ENCODE measurements at regions not wholly inside any gene's neighbourhood (a gene's known extent, or its start where the extent isn't known, plus 50 kb on each side); places are given as distances from the start of the nearest gene placed in this dataset.

DNA sequence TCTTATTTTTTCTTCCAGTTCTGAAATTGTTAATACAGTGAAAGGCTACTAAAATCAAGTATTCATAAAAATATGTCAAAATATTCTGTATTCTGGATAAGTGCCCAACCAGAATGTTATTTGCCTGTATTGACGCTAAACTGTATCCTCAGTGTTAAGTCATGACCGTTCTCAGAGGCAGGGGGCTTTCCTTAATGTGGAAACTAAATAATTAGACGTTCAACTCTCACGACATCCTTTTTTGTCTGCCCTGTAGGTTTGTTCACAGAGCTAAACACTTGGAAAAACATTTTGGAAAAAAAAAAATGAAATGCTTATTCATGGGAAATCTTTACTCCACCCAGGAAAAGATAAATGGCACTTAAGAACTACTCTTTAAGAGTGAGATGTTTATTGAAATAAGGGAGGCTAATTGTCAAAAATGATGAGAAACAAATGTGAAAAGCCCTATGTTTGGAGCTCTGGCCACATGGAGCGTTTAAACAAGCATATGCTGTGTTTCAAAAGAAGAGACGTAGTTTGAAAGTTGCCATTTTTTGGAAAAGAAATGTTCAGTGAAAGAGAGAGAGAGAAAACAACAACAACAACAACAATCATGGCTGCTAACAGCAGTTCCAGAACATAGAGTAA, 453.1 kb upstream of the MARCKS start:
- TF ChIP-seq SIN3A (IDR thresholded peaks at IDR 0.05; ENCODE audit: borderline replicate concordance, insufficient read depth, low read length) (no peak), FOXP2 (optimal IDR thresholded peaks at IDR 0.05; ENCODE audit: borderline replicate concordance, extremely low read depth, extremely low read length, insufficient read depth) (no peak), POLR2AphosphoS5 (IDR thresholded peaks at IDR 0.05; ENCODE audit: low read depth, low read length) (no peak), TAF1 (IDR thresholded peaks at IDR 0.05; ENCODE audit: borderline replicate concordance, insufficient read depth, low read length) (no peak)
- TF ChIP-seq, protein P1, sequence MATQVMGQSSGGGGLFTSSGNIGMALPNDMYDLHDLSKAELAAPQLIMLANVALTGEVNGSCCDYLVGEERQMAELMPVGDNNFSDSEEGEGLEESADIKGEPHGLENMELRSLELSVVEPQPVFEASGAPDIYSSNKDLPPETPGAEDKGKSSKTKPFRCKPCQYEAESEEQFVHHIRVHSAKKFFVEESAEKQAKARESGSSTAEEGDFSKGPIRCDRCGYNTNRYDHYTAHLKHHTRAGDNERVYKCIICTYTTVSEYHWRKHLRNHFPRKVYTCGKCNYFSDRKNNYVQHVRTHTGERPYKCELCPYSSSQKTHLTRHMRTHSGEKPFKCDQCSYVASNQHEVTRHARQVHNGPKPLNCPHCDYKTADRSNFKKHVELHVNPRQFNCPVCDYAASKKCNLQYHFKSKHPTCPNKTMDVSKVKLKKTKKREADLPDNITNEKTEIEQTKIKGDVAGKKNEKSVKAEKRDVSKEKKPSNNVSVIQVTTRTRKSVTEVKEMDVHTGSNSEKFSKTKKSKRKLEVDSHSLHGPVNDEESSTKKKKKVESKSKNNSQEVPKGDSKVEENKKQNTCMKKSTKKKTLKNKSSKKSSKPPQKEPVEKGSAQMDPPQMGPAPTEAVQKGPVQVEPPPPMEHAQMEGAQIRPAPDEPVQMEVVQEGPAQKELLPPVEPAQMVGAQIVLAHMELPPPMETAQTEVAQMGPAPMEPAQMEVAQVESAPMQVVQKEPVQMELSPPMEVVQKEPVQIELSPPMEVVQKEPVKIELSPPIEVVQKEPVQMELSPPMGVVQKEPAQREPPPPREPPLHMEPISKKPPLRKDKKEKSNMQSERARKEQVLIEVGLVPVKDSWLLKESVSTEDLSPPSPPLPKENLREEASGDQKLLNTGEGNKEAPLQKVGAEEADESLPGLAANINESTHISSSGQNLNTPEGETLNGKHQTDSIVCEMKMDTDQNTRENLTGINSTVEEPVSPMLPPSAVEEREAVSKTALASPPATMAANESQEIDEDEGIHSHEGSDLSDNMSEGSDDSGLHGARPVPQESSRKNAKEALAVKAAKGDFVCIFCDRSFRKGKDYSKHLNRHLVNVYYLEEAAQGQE (IDR thresholded peaks at IDR 0.05; ENCODE audit: insufficient read depth in 1 of 2, low read depth in 2 of 2, low read length in 2 of 2) = no peak

DNA sequence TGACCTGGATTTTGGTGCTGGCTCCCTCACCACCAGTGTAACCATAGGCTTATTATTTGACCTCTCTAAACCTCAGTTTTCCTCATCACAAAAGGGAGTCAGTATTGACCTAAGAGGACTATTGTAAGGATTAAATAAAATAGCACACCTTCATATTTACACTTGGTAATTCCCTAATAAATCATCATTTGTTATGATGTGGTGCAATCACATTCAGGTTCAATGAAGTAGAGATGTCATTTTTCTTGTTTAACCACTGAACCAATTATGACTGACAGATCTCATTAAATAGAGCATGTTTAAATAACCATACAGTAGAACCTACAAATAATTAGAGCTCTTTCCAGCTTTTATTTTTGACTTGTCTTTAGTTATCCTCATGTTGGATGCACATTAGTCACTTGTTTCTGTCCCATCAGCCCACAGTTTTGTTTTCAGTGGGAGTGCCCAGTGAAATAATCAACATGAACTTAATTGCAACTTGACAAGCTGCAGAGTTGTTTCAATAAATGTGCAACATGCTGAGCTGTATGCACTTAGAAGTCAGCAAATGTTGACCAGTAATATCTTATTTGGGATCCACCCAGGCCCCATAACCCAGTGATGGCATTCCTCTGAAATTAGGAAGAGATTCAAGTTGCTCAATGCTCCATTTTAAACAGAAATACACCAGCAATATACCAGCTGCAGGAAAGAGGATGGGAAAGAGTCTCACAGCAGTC, 451.7 kb upstream of the MARCKS start:
- TF ChIP-seq, protein P1 (IDR thresholded peaks at IDR 0.05; ENCODE audit: insufficient read depth in 1 of 2, low read depth in 2 of 2, low read length in 2 of 2) = no peak
- no peak for TF ChIP-seq FOXP2 (optimal IDR thresholded peaks at IDR 0.05; ENCODE audit: borderline replicate concordance, extremely low read depth, extremely low read length, insufficient read depth)
- no peak for TF ChIP-seq TAF1 (IDR thresholded peaks at IDR 0.05; ENCODE audit: borderline replicate concordance, insufficient read depth, low read length)
- TF ChIP-seq POLR2AphosphoS5 (IDR thresholded peaks at IDR 0.05; ENCODE audit: low read depth, low read length) = no peak
- no peak for TF ChIP-seq SIN3A (IDR thresholded peaks at IDR 0.05; ENCODE audit: borderline replicate concordance, insufficient read depth, low read length)

- TF ChIP-seq FOXP2 (optimal IDR thresholded peaks at IDR 0.05; ENCODE audit: borderline replicate concordance, extremely low read depth, extremely low read length, insufficient read depth) = no peak
- TF ChIP-seq, protein P1 (IDR thresholded peaks at IDR 0.05; ENCODE audit: insufficient read depth in 1 of 2, low read depth in 2 of 2, low read length in 2 of 2) = no peak
- no peak for TF ChIP-seq SIN3A (IDR thresholded peaks at IDR 0.05; ENCODE audit: borderline replicate concordance, insufficient read depth, low read length)
- no peak for TF ChIP-seq TAF1 (IDR thresholded peaks at IDR 0.05; ENCODE audit: borderline replicate concordance, insufficient read depth, low read length)
Observed at GRCh38 chr6:113406048-113406695, 451.0 kb upstream of the MARCKS start.

DNA sequence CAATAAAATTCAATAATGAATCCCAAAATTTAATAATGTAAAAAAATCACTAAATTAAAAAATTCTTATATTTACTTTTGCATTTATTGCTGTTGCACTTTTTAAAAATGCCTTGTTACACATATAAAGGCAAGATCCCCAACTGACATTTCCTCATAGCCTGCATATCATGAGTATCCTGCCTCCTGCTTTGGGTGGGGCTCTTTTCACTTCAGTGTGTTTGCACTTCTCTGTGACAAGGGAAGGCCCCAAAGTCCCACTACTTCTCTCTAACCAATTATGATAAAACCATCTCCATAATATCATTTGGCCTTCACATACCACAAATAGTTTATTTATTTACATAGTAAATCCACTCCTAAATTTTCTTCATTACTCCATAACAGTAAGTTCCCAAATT, 446.1 kb upstream of the MARCKS start:
- TF ChIP-seq, protein P1 (IDR thresholded peaks at IDR 0.05; ENCODE audit: insufficient read depth in 1 of 2, low read depth in 2 of 2, low read length in 2 of 2) = no peak
